Stimulated activated CD4-positive, alpha-beta T cell treated with anti-CD3 and anti-CD28 coated beads, Interleukin-4, amount 100 ng/mL, for 1 hour (primary cell): ENCODE measurements at regions not wholly inside any gene's neighbourhood (a gene's known extent, or its start where the extent isn't known, plus 50 kb on each side); places are given as distances from the start of the nearest gene placed in this dataset.

Experiments
- DNase-seq: peaks from one replicate; pipeline ENCODE4 v3.0.0-alpha.2; 2020

DNA sequence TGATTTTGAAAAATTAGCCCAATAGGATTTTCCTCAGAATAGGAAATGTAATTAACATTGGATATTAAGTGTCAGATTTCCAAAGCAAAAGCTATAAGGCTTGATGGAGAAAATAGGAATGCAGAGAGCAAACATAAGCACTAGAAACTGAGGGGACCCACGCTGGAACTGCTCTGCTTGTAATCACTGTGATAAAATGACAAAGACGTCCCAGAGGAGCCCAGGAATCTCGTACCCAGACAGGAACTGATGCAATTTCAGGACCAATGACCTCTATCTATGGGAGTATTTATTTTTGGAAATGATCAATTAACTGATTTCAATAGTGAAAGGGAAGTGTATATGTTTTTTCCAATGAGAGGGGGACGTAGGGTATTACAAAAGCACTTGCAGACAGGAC is 714.5 kb upstream of the WWC1 start:
- DNase-seq, result no peak

DNA sequence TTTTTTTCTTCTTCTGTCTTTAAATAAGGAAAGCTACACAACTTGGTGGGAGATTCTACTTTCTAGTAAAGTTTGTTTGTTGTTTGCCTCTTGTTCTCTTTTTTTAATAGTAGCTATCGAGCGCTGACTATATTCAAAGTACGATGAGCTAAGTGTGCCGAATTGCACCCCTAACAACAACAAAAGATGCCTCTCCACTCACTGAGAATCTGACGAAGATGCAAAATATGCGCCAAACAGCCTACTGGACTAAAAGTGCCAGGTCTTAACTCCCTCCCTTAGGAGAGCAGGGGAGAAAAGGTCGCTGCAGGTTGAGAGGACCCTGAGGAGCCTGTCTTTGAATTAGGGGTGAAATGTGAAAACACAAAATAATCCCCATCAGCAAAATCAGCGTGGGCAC is 713.8 kb upstream of the WWC1 start:
- DNase-seq, result no peak

DNA sequence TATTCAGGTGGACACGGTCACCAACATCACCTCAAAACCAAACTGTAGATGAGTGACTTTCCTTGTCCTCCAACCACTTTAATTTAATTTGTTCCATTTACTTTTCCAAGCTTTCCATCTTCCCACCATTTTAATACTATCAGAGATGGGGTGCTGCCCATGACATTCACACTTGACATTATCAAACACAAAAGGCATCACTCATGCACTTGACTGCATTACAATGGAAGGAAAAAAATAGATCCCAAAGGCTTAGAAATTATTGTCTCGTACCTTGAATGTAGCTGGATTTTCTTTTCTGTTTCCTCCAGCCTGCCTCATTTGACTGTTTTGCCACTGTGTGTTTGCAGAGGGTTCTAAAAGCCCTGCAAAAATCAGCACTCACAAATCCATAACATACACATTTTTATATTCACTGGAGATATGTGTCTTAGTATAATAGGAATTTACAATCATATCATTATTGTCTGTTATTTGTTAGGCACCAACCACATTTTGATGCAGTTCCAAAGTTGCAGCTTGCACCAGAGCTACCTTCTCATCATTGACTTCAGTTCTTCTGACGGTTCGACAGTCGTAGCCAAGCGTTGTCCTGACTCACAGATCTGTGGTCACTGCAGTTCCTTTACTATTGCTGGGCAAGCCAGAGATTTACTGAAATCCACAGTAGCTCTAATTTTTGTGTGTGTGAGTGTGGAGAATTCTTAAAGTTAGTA is 712.3 kb upstream of the WWC1 start:
- DNase-seq, result no peak

DNA sequence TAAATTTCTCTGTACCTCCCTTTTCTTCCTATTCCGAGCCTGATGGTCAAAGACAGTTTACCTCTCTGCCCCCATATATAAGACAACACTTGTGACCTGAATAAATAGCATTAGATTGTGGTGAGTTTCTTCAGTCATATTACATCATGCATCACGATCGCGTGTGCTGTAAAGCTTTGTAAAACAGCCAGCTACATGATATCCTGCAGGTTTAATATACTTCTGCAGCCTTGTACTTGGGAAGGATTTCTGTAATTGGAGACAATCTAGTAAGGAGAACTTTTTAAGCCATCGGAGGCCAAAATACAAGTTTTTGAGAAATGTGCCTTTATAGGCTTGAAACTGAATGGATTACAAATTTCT is 711.8 kb upstream of the WWC1 start:
- DNase-seq, result no peak

DNA sequence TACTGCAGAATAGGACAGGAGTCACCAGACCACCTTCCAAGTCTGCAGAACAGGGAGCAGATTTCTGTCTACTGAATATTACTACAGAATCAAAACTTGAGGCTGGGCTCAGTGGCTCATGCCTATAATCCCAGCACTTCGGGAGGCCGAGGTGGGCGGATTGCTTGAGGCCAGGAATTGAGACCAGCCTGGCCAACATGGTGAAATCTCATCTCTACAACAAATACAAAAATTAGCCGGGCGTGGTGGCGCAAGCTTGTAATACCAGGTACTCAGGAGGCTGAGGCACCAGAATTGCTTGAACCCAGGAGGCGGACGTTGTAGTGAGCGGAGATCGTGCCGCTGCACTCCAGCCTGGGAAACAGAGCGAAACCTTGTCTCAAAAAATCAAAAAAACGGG is 710.8 kb upstream of the WWC1 start:
- DNase-seq, result no peak

DNA sequence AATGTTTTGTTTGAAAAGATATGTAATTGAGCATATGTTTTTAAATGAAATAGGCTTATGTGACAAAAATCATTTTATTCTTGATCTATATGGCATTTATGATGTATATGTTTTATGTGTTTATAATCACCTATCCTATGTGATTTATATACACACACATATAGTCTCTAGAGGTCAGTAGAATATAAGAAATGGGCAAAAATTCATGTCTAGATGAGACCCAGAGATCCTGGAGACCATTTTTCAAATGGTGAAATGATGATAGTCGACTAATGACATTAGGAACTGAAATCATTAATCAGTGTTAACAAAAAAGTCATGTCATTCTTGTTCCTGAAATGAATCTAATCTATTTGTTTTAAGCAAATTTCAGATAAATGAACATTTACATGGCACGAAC is 709.2 kb upstream of the WWC1 start:
- no peak for DNase-seq

DNA sequence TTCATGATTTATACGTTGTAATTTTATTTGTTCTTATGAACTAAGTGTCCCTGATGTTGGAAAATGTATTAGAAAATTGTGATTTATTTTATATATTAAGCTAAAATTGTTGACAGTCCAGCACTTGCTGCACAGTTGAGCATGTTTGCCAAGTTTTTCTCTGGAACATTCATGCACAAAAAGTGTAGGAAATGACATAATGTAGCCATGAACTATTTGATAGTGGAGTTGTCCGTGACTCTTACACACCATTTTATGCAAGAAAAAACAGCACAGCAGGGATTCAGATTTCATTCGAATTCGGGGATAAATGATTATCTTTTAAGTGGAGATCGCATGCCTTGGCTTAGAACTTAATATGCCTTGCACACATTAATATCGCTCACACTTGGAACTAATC is 708.6 kb upstream of the WWC1 start:
- DNase-seq, result no peak

DNA sequence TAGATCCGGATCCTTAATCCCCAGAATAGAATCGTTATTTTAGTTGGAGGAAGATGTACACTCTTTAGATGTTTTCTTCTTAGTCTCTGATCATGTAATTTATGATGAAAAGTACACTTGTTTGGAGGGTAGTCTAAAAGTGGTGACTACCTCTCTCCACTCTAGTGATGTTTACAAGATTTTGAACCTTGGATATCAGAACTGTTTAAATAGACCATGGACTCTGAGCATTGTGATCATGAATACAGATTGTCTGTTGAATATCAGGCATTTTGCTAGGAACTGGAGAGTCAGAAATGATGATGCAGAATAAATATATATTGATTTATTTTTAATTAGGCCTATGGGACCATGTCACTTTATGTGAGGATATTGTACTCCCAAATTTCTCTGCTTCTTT is 706.3 kb upstream of the WWC1 start:
- DNase-seq, result no peak

DNA sequence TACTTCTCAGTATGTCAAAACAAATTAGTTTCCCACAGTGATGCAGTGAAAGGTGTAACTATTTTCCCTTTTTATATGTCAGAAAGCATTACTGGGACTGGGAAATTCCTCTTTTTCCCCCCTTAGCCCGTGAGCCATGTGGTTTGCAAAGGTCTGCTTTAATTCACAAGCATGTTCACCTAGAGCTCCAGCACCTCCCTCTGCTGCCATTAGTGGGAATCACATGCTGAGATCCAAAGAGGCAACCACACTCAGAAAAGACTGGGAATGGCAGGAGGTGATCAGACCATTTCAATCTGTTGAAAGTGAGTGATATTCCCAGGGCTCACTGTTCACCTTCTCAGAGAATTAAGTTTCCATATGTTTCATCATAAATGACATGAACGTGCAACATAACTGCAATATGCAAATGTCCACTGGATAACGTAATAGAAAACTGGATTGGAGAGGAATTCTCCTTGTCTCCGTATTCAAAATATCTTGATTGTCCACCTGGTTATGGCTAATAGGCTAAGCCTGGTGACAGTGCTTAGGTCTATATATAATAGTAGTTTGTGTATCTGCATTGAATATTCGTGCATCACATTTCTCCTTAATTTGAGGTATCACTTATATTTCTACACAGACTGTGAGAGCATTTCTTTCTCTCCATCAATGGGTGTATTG is 703.5 kb upstream of the WWC1 start:
- DNase-seq, result no peak

DNA sequence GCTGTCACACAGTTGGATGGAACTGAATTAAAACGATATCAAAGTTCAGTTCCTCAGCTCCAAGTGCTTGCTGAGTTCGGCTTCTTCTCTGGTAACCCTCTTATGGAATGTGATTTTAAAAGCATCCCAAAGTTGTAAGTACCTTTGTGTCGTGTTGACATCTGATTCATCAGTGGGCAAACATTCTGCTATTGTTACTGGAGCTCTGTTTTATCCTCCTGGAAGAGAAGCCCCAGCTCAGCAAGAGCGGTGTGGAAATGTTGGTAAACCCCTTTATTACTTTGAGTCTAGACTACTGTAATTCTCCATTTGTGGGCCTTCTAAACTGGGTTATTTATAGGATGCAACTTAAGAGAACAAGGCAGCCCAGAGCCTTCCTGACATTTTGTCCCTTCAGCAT is 699.3 kb upstream of the WWC1 start:
- no peak for DNase-seq

DNA sequence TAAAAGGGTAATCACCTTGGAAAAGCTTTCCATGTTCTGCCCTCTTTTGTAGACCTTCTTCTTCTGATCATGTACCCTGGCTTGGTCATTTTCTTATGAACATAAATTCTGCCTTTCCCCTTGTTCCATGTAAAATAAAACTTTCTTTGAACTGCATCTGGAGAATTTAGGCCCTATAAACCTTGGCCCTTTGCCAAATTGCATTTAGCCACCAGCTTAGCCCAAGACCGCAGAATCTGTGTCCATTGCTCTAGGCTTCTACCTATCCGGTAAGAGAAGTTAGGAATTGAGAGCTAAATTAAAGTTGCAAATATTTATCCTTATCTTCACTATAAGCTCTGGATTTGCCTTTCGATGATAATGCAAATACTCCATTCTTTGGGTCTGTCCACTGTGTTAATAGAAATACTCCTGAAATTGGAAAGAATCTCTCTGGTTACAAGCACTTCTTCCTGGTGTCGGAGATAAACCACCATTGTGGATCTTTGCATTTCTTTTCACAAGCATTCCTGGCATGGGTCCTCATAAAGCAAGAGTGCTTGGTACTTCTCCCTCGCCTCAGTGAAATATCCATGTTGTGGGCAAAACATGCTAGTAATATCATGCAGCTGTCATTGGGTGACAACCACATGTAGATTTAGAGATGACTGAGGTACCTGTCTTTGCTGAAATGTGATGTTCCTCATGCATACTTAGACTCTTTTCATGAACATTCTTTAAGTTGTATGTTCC is 698.0 kb upstream of the WWC1 start:
- no peak for DNase-seq

DNA sequence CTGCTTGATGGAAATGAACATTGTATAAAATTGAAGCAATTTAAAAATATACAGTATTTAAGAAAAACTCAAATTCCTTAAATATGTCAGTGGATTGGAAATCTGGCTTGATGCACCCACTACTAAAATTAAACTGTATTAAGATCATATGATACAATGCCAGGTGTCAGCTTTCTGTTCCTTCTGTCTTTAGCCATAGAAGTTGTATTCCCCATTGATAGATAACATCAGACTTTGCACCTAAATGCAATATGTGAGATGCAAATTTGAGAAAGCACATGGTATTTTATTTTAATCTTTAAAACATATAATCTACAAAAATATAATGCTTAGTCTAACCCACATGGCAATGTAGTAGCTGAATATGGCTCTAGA is 697.4 kb upstream of the WWC1 start:
- no peak for DNase-seq

DNA sequence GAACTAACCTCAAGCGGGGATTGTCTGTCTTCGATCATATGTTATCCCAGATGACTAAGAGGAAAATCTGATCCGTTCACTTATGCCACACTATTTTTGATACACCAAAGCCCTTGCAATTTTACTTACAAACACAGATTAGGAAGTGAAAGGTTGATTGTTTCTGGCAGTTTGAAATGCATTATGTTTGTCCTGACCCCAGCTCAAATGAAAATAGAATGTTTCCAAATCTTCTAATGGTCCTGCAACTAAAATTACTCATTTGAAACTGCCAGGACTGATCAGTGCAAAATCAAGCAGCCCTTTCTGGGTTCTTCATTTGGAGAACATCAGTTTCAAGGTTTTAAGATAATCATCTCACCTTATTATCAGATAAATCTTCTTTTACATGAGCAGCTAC is 696.7 kb upstream of the WWC1 start:
- no peak for DNase-seq

DNA sequence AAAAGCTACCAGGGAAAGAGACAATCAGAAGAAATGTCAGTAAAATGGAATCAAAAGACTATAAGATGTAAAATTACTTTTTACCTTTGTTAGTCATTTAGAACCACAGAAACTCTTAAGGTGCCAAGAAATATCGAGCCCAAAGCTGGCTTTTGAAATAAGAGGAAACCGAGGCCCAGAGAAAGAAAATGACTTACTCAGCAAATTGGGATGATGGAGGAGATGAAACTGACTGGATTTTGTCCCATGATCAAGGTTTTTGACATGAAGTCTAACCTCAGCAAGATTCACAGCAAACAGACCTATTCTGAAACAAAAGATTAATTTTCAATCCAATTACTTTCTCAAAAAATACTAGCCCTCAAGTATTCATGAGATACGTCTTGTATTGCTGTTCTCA is 696.2 kb upstream of the WWC1 start:
- DNase-seq, result no peak

DNA sequence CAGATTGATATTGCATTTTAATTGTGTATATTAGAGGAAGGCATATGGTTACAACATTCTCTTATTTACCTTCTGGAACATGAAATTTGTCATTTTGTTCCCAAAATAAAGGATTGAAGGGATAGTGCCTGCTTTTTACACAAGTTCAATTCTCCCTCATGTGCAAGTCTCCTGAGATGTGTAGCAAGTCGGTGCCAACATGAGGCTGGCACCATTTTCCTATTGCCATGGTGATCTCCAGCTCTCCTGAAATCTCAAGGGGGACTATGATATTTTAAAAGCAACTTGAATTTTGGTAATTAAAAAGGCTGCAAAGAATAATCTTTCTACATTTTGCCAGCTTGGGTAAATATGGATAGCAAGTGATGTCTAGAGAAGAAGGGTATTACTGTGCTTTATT is 693.3 kb upstream of the WWC1 start:
- no peak for DNase-seq

DNA sequence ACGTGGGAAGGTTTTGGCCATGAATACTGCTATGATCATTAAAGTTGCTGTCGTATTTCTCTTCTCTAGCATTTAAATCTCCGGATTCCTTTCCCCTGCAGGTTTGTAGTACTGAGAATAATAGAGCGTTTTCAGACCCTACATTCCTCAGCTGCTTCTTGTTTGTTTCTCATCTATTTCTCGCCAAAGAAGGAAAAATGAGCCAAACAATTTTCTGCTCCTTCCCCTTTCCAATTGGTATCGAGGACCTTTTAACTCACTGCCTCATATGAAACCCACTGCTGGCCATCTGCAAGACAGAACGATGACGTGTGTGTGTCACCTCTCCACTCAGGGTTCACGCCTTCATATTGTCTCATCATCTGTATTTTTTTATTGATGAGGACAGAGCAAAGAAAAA is 689.4 kb upstream of the WWC1 start:
- DNase-seq, result no peak

DNA sequence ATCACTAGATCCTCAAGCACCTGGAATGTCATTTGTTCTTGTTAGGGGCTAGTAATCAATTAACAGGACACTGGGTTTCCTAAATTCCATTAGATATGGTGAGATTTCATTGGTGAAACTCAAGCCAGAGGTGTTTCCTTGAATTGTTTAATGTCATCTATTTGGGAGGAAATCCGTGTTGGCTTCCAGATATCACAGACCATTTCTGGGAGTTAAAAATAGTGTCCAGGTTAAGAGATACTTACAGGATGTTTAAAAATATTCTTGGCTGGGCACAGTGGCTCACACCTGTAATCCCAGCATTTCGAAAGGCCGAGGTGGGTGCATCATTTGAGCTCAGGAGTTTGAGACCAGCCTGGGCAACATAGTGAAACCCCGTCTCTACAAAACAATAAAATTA is 688.3 kb upstream of the WWC1 start:
- DNase-seq, result no peak

DNA sequence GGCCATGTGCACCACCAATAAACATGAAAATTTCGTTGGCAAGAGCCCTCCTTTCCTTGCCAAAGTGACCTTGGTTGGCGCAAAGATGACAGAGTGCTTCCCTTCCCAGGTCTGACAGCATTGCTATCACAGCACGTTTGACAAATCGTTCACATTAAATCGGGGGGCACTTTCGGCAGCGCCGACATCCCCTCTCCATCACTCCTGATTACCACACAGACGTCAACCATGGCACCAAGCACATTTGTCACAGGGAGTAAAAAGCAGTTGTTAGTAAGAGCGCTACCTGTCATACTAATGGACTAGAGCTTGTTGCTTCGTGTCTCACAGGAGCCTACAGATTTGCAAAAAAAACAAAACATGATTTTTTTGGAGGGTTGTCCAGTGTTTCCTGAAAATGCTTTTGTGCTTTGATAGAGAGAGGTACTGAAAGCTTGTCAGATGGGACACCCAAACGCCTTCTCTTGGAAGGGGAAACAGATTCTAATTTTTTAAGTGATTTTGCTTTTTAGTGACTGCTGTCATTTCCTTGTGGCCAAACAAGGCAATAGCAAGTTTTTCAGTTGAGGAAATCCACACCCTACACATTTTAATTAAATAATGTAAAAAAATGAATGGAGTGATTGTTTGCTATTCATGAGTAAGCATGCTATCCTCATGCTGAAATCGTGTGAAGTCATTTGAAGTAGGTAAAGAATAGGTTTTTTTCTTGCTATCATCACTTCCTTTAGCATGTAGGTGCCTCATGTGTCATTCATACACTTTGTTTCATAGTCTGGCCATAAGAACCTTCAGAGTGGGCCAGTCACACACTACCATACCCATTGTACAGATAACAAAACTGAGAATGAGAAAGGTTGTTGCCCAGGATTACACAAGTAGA is 682.8 kb upstream of the WWC1 start:
- no peak for DNase-seq

DNA sequence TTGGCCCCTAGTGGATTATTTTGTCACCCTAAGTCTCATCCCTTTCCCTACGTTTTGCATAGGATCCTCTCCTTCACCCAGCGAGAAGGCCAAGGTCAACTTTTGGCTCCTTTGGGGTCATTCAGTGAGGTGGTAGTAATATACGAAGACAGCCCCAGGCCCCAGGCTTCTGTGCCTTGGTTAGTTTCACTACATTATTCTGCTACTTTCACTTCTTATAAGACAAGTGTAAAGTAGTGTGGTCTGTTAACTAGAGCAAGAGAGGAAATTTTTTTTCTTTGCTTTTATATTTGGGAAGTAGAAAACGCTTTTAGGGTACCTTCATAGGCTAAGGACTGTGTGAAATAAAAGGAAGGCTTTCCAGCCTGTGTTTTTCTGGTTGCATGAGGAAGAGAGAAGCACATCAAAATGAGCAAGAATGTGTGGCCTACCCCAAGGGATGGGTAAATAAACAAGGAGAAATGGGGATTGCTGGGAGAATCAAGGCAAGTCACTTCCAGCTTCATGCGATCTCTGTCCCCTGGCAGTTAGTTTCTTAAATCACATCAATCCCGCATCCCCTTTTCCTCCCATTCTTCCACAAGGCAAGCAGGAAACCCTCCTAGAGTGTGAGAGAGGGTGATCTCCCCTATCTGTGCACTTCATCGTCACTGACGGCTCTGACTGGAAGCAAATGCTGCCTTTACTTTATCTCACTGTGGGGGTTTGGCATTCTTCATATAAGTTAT is 677.0 kb upstream of the WWC1 start:
- DNase-seq, result no peak

DNA sequence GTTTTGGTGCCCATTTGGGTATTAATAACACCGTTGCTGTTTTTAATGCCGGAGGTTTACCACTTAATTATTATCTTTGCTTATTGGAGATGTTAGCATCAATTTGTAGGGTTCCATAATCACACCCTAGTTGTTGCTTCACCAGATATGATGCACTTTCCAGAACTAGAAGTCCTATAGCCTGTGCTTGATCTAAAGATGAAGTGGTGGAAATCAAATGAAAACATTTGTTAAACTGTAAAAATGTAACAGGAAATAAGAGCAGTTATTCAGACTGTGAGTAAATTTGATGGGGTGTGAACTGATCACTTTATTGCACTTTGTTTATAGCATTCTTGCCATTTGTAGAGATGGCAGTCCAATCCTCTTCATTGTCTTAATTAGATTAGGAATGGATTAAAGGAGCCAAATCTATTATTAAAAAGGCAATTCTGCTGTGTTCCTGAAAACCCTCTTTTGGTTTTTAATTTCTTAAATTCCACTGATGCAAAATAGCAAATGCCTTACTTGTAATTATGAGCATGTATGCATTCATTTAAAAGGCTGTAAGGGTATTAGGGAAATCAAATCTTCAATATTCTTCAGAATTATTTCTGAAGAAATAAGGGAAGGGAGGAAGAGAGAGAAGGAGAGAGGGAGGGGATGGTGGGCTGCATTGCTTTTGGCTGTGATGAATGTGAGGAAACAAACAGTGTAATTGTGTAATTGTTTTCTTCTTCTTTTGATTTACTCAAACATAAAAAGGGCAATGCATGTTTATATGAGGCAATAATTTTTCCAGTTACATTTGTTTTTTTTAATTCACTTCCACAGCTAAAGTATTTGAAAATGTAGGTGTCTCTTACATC is 675.2 kb upstream of the WWC1 start:
- DNase-seq, result no peak

DNA sequence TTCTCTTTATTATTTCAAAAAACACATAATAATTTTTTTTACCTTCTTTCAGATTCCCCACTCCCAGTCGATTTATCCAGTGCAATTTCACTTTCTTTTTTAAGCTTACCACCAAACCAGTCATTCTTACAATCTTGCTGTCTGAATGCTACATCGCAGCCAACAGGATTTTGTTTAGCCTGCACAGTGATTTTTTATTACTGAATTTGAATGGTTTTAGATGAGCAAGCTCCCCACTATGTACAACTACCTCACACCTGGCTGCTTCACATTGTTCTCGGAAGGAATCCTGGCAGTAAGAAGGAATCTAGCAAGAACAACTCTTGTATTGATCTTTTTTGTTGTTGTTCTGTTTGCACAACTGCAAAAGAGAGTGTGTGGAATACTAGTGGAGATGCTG is 668.1 kb upstream of the WWC1 start:
- DNase-seq, result no peak

DNA sequence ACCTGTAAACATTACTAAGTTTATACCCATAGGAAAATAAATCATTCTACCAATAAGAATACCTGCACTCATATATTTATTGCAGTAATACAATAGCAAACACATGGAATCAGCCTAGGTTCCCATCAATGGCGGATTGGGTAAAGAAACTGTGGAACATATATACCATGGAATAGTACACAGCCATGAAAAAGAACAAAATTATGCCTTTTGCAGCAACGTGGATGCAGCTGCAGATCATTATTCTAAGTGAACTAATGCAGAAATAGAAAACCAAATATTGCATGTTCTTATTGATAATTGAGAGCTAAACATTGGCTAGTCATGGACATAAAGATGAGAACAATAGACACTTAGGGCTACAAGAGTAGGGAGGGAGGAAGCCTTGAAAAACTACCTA is 667.4 kb upstream of the WWC1 start:
- no peak for DNase-seq
